ENCODE measurements at regions not wholly inside any gene's neighbourhood (a gene's known extent, or its start where the extent isn't known, plus 50 kb on each side); places are given as distances from the start of the nearest gene placed in this dataset.

GRCh38 chr4:11908205-11908604 is 479.5 kb upstream of the HS3ST1 start:
- no peak overlapping the region for H3K27ac Mint-ChIP-seq (ENCODE audit: unreplicated experiment)
- no peaks in the 10 kb centered on the region for H3K4me1 Mint-ChIP-seq (ENCODE audit: low read depth)
- no peaks in the 10 kb centered on the region for H3K36me3 Mint-ChIP-seq (ENCODE audit: low read depth)
- no peak for TF ChIP-seq CTCF (IDR thresholded peaks at IDR 0.05)
- no peak for DNase-seq (ENCODE audit: low spot score)
- H3K4me3 Mint-ChIP-seq (ENCODE audit: unreplicated experiment): no peak overlapping the region
- no peaks in the 10 kb centered on the region for H3K9me3 Mint-ChIP-seq (ENCODE audit: low read depth)
- no peaks in the 10 kb centered on the region for H3K27me3 Mint-ChIP-seq (ENCODE audit: low read depth)

- Mint-ChIP-seq H3K4me3 (ENCODE audit: unreplicated experiment) (no peak overlapping the region), H3K36me3 (ENCODE audit: low read depth) (no peaks in the 10 kb centered on the region), H3K9me3 (ENCODE audit: low read depth) (no peaks in the 10 kb centered on the region), H3K4me1 (ENCODE audit: low read depth) (no peaks in the 10 kb centered on the region), H3K27me3 (ENCODE audit: low read depth) (no peaks in the 10 kb centered on the region), H3K27ac (ENCODE audit: unreplicated experiment) (no peak overlapping the region)
- no peak for TF ChIP-seq CTCF (IDR thresholded peaks at IDR 0.05)
- DNase-seq (ENCODE audit: low spot score): no peak
Measured at GRCh38 chr4:11904846-11905739, 476.4 kb upstream of the HS3ST1 start.

- H3K36me3 Mint-ChIP-seq (ENCODE audit: low read depth): no peaks in the 10 kb centered on the region
- H3K27me3 Mint-ChIP-seq (ENCODE audit: low read depth): no peaks in the 10 kb centered on the region
- no peak overlapping the region for H3K27ac Mint-ChIP-seq (ENCODE audit: unreplicated experiment)
- no peak overlapping the region for H3K4me3 Mint-ChIP-seq (ENCODE audit: unreplicated experiment)
- no peak for DNase-seq (ENCODE audit: low spot score)
- no peaks in the 10 kb centered on the region for H3K4me1 Mint-ChIP-seq (ENCODE audit: low read depth)
- TF ChIP-seq CTCF (IDR thresholded peaks at IDR 0.05): no peak
- peaks cover under 1% of the 10 kb centered on the region for H3K9me3 Mint-ChIP-seq (ENCODE audit: low read depth)
Measured at GRCh38 chr4:11904117-11904535, 475.4 kb upstream of the HS3ST1 start.

GRCh38 chr4:11901089-11901488 is 472.4 kb upstream of the HS3ST1 start:
- TF ChIP-seq CTCF (IDR thresholded peaks at IDR 0.05): no peak
- Mint-ChIP-seq H3K4me1 (ENCODE audit: low read depth) (no peaks in the 10 kb centered on the region), H3K27ac (ENCODE audit: unreplicated experiment) (no peak overlapping the region), H3K36me3 (ENCODE audit: low read depth) (no peaks in the 10 kb centered on the region), H3K9me3 (ENCODE audit: low read depth) (peaks cover 17% of the 10 kb centered on the region), H3K27me3 (ENCODE audit: low read depth) (no peaks in the 10 kb centered on the region), H3K4me3 (ENCODE audit: unreplicated experiment) (no peak overlapping the region)
- DNase-seq (ENCODE audit: low spot score): no peak

GRCh38 chr4:11900359-11900758 is 471.7 kb upstream of the HS3ST1 start:
- H3K27me3 Mint-ChIP-seq (ENCODE audit: low read depth): no peaks in the 10 kb centered on the region
- no peaks in the 10 kb centered on the region for H3K4me1 Mint-ChIP-seq (ENCODE audit: low read depth)
- H3K4me3 Mint-ChIP-seq (ENCODE audit: unreplicated experiment): no peak overlapping the region
- H3K9me3 Mint-ChIP-seq (ENCODE audit: low read depth): peaks cover 17% of the 10 kb centered on the region
- no peaks in the 10 kb centered on the region for H3K36me3 Mint-ChIP-seq (ENCODE audit: low read depth)
- DNase-seq (ENCODE audit: low spot score): no peak
- no peak overlapping the region for H3K27ac Mint-ChIP-seq (ENCODE audit: unreplicated experiment)
- TF ChIP-seq CTCF (IDR thresholded peaks at IDR 0.05): no peak

Measured in chondrocyte (in vitro differentiated cells).